ENCODE measurements at regions not wholly inside any gene's neighbourhood (a gene's known extent, or its start where the extent isn't known, plus 50 kb on each side); places are given as distances from the start of the nearest gene placed in this dataset.

- no peak for DNase-seq (ENCODE audit: low read depth in 2 of 2)
- Histone ChIP-seq H4K20me1 (ENCODE audit: control insufficient read depth, extremely low read depth, insufficient read depth, low read length) (no peaks in the 10 kb centered on the region), H3K27me3 (ENCODE audit: control insufficient read depth, insufficient read depth, low read length) (no peaks in the 10 kb centered on the region), H3K36me3 (ENCODE audit: control insufficient read depth, insufficient read depth, low read length) (no peaks in the 10 kb centered on the region), H3K4me3 (replicated peaks in 1 of 4; ENCODE audit: control extremely low read depth in 1 of 4, insufficient read depth in 1 of 4, low read depth in 3 of 4, low read length in 4 of 4) (no peak overlapping the region), H3K27ac (ENCODE audit: insufficient read depth, low read length) (no peak overlapping the region), H3K4me1 (ENCODE audit: control insufficient read depth, extremely low read depth, insufficient read depth, low read length) (no peaks in the 10 kb centered on the region), H2AFZ (ENCODE audit: low read length) (no peak overlapping the region), H3K9ac (ENCODE audit: insufficient read depth, low read length) (no peak overlapping the region), H3K4me2 (ENCODE audit: extremely low read depth, insufficient read depth, low read length) (no peak overlapping the region), H3K79me2 (ENCODE audit: control insufficient read depth, insufficient read depth, low read length) (no peaks in the 10 kb centered on the region), H3K9me3 (ENCODE audit: control insufficient read depth, insufficient read depth, low read depth, low read length) (no peaks in the 10 kb centered on the region)
- TF ChIP-seq CTCF (conservative IDR thresholded peaks at IDR 0.05 in 1 of 2, IDR thresholded peaks at IDR 0.05 in 1 of 2; ENCODE audit: low read depth in 1 of 2, low read length in 2 of 2), result no peak
- TF ChIP-seq EZH2 (IDR thresholded peaks at IDR 0.05; ENCODE audit: low read length, missing control alignments), result no peak
Measured at GRCh38 chr3:29033511-29033910, 247.4 kb upstream of the RBMS3 start.

GRCh38 chr3:29050155-29050554 lies 230.7 kb upstream of the RBMS3 start:
- Histone ChIP-seq H3K4me1 (ENCODE audit: control insufficient read depth, extremely low read depth, insufficient read depth, low read length) (no peaks in the 10 kb centered on the region), H3K27ac (ENCODE audit: insufficient read depth, low read length) (no peak overlapping the region), H3K9me3 (ENCODE audit: control insufficient read depth, insufficient read depth, low read depth, low read length) (no peaks in the 10 kb centered on the region), H3K79me2 (ENCODE audit: control insufficient read depth, insufficient read depth, low read length) (no peaks in the 10 kb centered on the region), H3K9ac (ENCODE audit: insufficient read depth, low read length) (no peak overlapping the region), H3K4me3 (replicated peaks in 1 of 4; ENCODE audit: control extremely low read depth in 1 of 4, insufficient read depth in 1 of 4, low read depth in 3 of 4, low read length in 4 of 4) (no peak overlapping the region), H3K4me2 (ENCODE audit: extremely low read depth, insufficient read depth, low read length) (no peak overlapping the region), H3K27me3 (ENCODE audit: control insufficient read depth, insufficient read depth, low read length) (no peaks in the 10 kb centered on the region), H2AFZ (ENCODE audit: low read length) (no peak overlapping the region), H4K20me1 (ENCODE audit: control insufficient read depth, extremely low read depth, insufficient read depth, low read length) (no peaks in the 10 kb centered on the region), H3K36me3 (ENCODE audit: control insufficient read depth, insufficient read depth, low read length) (no peaks in the 10 kb centered on the region)
- TF ChIP-seq EZH2 (IDR thresholded peaks at IDR 0.05; ENCODE audit: low read length, missing control alignments) (no peak), CTCF (conservative IDR thresholded peaks at IDR 0.05 in 1 of 2, IDR thresholded peaks at IDR 0.05 in 1 of 2; ENCODE audit: low read depth in 1 of 2, low read length in 2 of 2) (no peak)
- DNase-seq (ENCODE audit: low read depth in 2 of 2), result no peak

GRCh38 chr3:29057326-29057725 lies 223.5 kb upstream of the RBMS3 start:
- Histone ChIP-seq H3K4me1 (ENCODE audit: control insufficient read depth, extremely low read depth, insufficient read depth, low read length) (no peaks in the 10 kb centered on the region), H2AFZ (ENCODE audit: low read length) (no peak overlapping the region), H3K9me3 (ENCODE audit: control insufficient read depth, insufficient read depth, low read depth, low read length) (no peaks in the 10 kb centered on the region), H4K20me1 (ENCODE audit: control insufficient read depth, extremely low read depth, insufficient read depth, low read length) (no peaks in the 10 kb centered on the region), H3K79me2 (ENCODE audit: control insufficient read depth, insufficient read depth, low read length) (no peaks in the 10 kb centered on the region), H3K27ac (ENCODE audit: insufficient read depth, low read length) (no peak overlapping the region), H3K36me3 (ENCODE audit: control insufficient read depth, insufficient read depth, low read length) (no peaks in the 10 kb centered on the region), H3K9ac (ENCODE audit: insufficient read depth, low read length) (no peak overlapping the region), H3K4me3 (replicated peaks in 1 of 4; ENCODE audit: control extremely low read depth in 1 of 4, insufficient read depth in 1 of 4, low read depth in 3 of 4, low read length in 4 of 4) (no peak overlapping the region), H3K4me2 (ENCODE audit: extremely low read depth, insufficient read depth, low read length) (no peak overlapping the region), H3K27me3 (ENCODE audit: control insufficient read depth, insufficient read depth, low read length) (no peaks in the 10 kb centered on the region)
- TF ChIP-seq CTCF (conservative IDR thresholded peaks at IDR 0.05 in 1 of 2, IDR thresholded peaks at IDR 0.05 in 1 of 2; ENCODE audit: low read depth in 1 of 2, low read length in 2 of 2) (no peak), EZH2 (IDR thresholded peaks at IDR 0.05; ENCODE audit: low read length, missing control alignments) (no peak)
- DNase-seq (ENCODE audit: low read depth in 2 of 2), result peak; percentile 51 to 84

Data from fibroblast of lung (primary cell).